ENCODE measurements at regions not wholly inside any gene's neighbourhood (a gene's known extent, or its start where the extent isn't known, plus 50 kb on each side); places are given as distances from the start of the nearest gene placed in this dataset.

- ChIA-PET CTCF (interaction anchor here (0.6 kb wide), 1 partner anchor 284 kb away, joined by 3 read pairs; no protein-coding TSS in a partner anchor), POLR2A (no interaction called here)
- H3K36me3 Mint-ChIP-seq (ENCODE audit: low read depth) = no peaks in the 10 kb centered on the region
- intact Hi-C loops (cut with DNase I, micrococcal nuclease) = no loop called here
- no peak overlapping the region for H3K27ac Mint-ChIP-seq
- no peak for ATAC-seq
- H3K4me1 Mint-ChIP-seq = peaks cover 30% of the 10 kb centered on the region
- no peaks in the 10 kb centered on the region for H3K27me3 Mint-ChIP-seq
- H3K4me3 Mint-ChIP-seq = no peak overlapping the region
- no peak for DNase-seq
- no peaks in the 10 kb centered on the region for H3K9me3 Mint-ChIP-seq (ENCODE audit: low read depth)
These were observed 88.7 kb upstream of the LCLAT1 start for GRCh38 chr2:30358351-30358750.

GRCh38 chr2:30358842-30359241 lies 88.2 kb upstream of the LCLAT1 start:
- ChIA-PET CTCF (interaction anchor here (0.6 to 1.3 kb wide), 3 partner anchors 78 to 283 kb away, joined by 3 to 5 read pairs (median 5); no protein-coding TSS in a partner anchor), POLR2A (no interaction called here)
- intact Hi-C loops (cut with DNase I, micrococcal nuclease) = no loop called here
- DNase-seq = no peak
- H3K36me3 Mint-ChIP-seq (ENCODE audit: low read depth) = no peaks in the 10 kb centered on the region
- no peak overlapping the region for H3K27ac Mint-ChIP-seq
- H3K4me1 Mint-ChIP-seq = peaks cover 31% of the 10 kb centered on the region
- ATAC-seq = no peak
- no peaks in the 10 kb centered on the region for H3K27me3 Mint-ChIP-seq
- no peak overlapping the region for H3K4me3 Mint-ChIP-seq
- no peaks in the 10 kb centered on the region for H3K9me3 Mint-ChIP-seq (ENCODE audit: low read depth)

- H3K4me3 Mint-ChIP-seq = no peak overlapping the region
- DNase-seq = no peak
- H3K27ac Mint-ChIP-seq = no peak overlapping the region
- intact Hi-C loops (cut with DNase I, micrococcal nuclease) = no loop called here
- no peaks in the 10 kb centered on the region for H3K27me3 Mint-ChIP-seq
- H3K36me3 Mint-ChIP-seq (ENCODE audit: low read depth) = no peaks in the 10 kb centered on the region
- POLR2A ChIA-PET = no interaction called here
- no peak for ATAC-seq
- H3K9me3 Mint-ChIP-seq (ENCODE audit: low read depth) = no peaks in the 10 kb centered on the region
- H3K4me1 Mint-ChIP-seq = peaks cover 31% of the 10 kb centered on the region
- CTCF ChIA-PET = interaction anchor here (0.6 to 1.4 kb wide), 4 partner anchors 24 to 145 kb away, joined by 3 to 5 read pairs (median 4); no protein-coding TSS in a partner anchor
These were observed 87.3 kb upstream of the LCLAT1 start for GRCh38 chr2:30359644-30360167.

GRCh38 chr2:30361751-30362394 lies 85.2 kb upstream of the LCLAT1 start:
- ATAC-seq = no peak
- POLR2A ChIA-PET = interaction anchor here (1.0 kb wide), 1 partner anchor 129 kb away, joined by 3 read pairs; no protein-coding TSS in a partner anchor

DNA sequence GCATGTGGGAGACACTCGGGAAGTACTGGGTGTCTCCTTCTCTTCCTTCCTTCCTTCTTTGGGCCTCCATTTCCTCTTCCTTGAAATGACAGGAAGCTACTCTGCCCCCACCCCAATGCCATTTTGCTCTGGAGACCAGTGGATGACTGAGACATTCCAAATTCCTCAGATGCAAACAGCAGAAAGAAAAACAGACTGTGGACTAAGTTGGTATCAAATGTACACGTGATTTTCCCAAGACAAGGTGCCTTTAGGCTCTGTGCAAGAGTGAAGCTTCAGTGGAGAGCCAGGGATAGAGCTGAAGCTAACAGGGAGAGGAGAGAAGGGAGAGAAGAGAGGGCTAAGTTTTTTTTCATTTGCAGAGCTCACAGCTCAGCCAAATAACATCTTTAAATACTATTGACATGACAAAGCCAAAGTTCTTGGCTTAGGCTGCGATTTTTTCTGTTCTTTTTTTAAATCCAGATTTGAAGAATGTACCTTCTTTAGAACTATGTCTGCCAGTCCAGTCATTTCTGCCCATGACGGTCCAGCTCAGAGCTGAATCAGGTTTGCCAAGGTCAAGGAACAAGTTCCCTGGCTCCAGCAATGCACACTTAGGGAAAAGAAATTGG lies 84.5 kb upstream of the LCLAT1 start:
- Mint-ChIP-seq H3K9me3 (ENCODE audit: low read depth) (no peaks in the 10 kb centered on the region), H3K36me3 (ENCODE audit: low read depth) (no peaks in the 10 kb centered on the region), H3K4me1 (peaks cover 46% of the 10 kb centered on the region), H3K4me3 (no peak overlapping the region), H3K27me3 (no peaks in the 10 kb centered on the region), H3K27ac (no peak overlapping the region)
- DNase-seq = no peak
- ATAC-seq = no peak
- ChIA-PET CTCF (interaction anchor here (0.6 to 1.6 kb wide), 9 partner anchors 10 to 349 kb away, joined by 3 to 6 read pairs (median 3); no protein-coding TSS in a partner anchor), POLR2A (interaction anchor here (0.7 kb wide), 1 partner anchor 28 kb away, joined by 4 read pairs; no protein-coding TSS in a partner anchor)
- intact Hi-C loops (cut with DNase I, micrococcal nuclease) = no loop called here

More at GRCh38 chr2:30361751-30362394, 85.2 kb upstream of the LCLAT1 start:
- DNase-seq = no peak
- H3K4me3 Mint-ChIP-seq = no peak overlapping the region
- peak overlapping the region; percentile 58 for H3K27ac Mint-ChIP-seq
- H3K9me3 Mint-ChIP-seq (ENCODE audit: low read depth) = no peaks in the 10 kb centered on the region
- CTCF ChIA-PET = interaction anchor here (0.6 to 1.6 kb wide), 9 partner anchors 11 to 350 kb away, joined by 3 to 6 read pairs (median 3); no protein-coding TSS in a partner anchor
- intact Hi-C loops (cut with DNase I, micrococcal nuclease) = no loop called here
- H3K27me3 Mint-ChIP-seq = no peaks in the 10 kb centered on the region
- no peaks in the 10 kb centered on the region for H3K36me3 Mint-ChIP-seq (ENCODE audit: low read depth)
- H3K4me1 Mint-ChIP-seq = peaks cover 45% of the 10 kb centered on the region

GRCh38 chr2:30363406-30363805 lies 83.6 kb upstream of the LCLAT1 start:
- DNase-seq (no peak), ATAC-seq (no peak)
- intact Hi-C loops (cut with DNase I, micrococcal nuclease) = no loop called here
- Mint-ChIP-seq H3K4me1 (peaks cover 46% of the 10 kb centered on the region), H3K4me3 (no peak overlapping the region), H3K27ac (no peak overlapping the region), H3K9me3 (ENCODE audit: low read depth) (no peaks in the 10 kb centered on the region), H3K36me3 (ENCODE audit: low read depth) (no peaks in the 10 kb centered on the region), H3K27me3 (no peaks in the 10 kb centered on the region)
- CTCF ChIA-PET = no interaction called here
- POLR2A ChIA-PET = interaction anchor here (0.7 kb wide), 1 partner anchor 27 kb away, joined by 4 read pairs; no protein-coding TSS in a partner anchor

- POLR2A ChIA-PET = no interaction called here
- Mint-ChIP-seq H3K36me3 (ENCODE audit: low read depth) (no peaks in the 10 kb centered on the region), H3K27me3 (no peaks in the 10 kb centered on the region), H3K9me3 (ENCODE audit: low read depth) (no peaks in the 10 kb centered on the region), H3K4me1 (peaks cover 44% of the 10 kb centered on the region), H3K4me3 (no peak overlapping the region), H3K27ac (no peak overlapping the region)
- intact Hi-C loops (cut with DNase I, micrococcal nuclease) = no loop called here
- DNase-seq (no peak), ATAC-seq (no peak)
- CTCF ChIA-PET = interaction anchor here (1.2 kb wide), 1 partner anchor 99 kb away, joined by 3 read pairs; no protein-coding TSS in a partner anchor
These were observed 81.8 kb upstream of the LCLAT1 start for GRCh38 chr2:30365201-30365600.

DNA sequence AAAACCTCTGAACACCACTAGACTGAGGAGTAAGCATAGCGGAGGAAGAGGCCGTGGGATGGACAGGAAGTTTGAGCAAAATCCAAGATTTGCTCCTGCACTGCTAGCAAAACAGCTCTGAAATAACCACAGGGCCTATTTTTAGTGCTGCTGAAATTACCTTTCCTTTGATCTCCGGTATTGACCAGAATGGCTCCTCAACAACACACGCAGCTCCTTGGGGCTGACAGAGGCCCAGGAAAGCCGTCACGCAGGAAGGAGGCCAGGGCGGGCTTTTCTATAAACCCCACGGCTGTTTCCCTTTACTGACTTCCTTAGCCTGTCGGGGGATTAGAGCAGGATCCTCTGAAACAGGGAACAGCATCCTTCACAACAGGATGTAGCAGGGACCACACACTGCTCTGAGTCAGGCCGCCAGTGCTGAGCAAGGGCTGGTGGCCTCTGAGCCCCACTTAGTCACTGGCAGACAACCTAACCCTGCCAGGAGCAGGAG lies 80.8 kb upstream of the LCLAT1 start:
- peak overlapping the region; percentile 74 for H3K27ac Mint-ChIP-seq
- H3K4me3 Mint-ChIP-seq = no peak overlapping the region
- CTCF ChIA-PET = interaction anchor here (1.0 kb wide), 1 partner anchor 127 kb away, joined by 5 read pairs; no protein-coding TSS in a partner anchor
- no peaks in the 10 kb centered on the region for H3K9me3 Mint-ChIP-seq (ENCODE audit: low read depth)
- no peaks in the 10 kb centered on the region for H3K27me3 Mint-ChIP-seq
- POLR2A ChIA-PET = interaction anchor here (0.6 kb wide), 1 partner anchor 154 kb away, joined by 3 read pairs; no protein-coding TSS in a partner anchor
- ATAC-seq (peak; percentile 90), DNase-seq (peak; percentile 71)
- peaks cover 45% of the 10 kb centered on the region for H3K4me1 Mint-ChIP-seq
- no peaks in the 10 kb centered on the region for H3K36me3 Mint-ChIP-seq (ENCODE audit: low read depth)
- intact Hi-C loops (cut with DNase I, micrococcal nuclease) = loop anchor here in 1 of 2 experiments (2.0 kb wide), 1 partner anchor 29 kb away; no protein-coding TSS in a partner anchor

- H3K9me3 Mint-ChIP-seq (ENCODE audit: low read depth) = no peaks in the 10 kb centered on the region
- H3K4me1 Mint-ChIP-seq = peaks cover 44% of the 10 kb centered on the region
- no peak overlapping the region for H3K27ac Mint-ChIP-seq
- CTCF ChIA-PET = interaction anchor here (0.5 to 1.0 kb wide), 3 partner anchors 12 to 129 kb away, joined by 3 to 5 read pairs (median 3); no protein-coding TSS in a partner anchor
- no peaks in the 10 kb centered on the region for H3K36me3 Mint-ChIP-seq (ENCODE audit: low read depth)
- POLR2A ChIA-PET = interaction anchor here (0.6 kb wide), 1 partner anchor 61 kb away, joined by 3 read pairs; no protein-coding TSS in a partner anchor
- H3K4me3 Mint-ChIP-seq = no peak overlapping the region
- DNase-seq (no peak), ATAC-seq (no peak)
- intact Hi-C loops (cut with DNase I, micrococcal nuclease) = loop anchor here in 1 of 2 experiments (2.0 kb wide), 1 partner anchor 31 kb away; no protein-coding TSS in a partner anchor
- no peaks in the 10 kb centered on the region for H3K27me3 Mint-ChIP-seq
These were observed 79.6 kb upstream of the LCLAT1 start for GRCh38 chr2:30367232-30368070.

DNA sequence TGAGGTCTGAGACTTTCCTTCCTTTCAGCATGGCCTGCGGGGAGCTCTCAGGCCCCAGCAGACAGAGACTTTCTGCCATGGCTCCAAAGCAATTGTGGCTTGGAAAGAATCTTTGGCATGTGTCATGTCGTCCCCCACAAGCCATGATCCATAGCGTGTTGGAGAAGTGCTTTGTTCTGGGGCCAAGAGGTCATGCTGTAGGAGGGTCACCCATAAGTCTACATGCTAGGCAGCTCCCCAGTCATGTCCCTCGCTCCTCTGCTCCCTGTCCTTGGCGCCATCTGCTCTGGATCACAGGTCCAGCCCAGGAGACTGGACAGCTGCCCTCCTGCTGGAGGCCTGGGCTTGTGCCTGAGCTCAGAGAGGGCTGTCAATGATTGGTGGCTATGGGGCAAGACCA lies 78.8 kb upstream of the LCLAT1 start:
- DNase-seq = no peak
- no peaks in the 10 kb centered on the region for H3K36me3 Mint-ChIP-seq (ENCODE audit: low read depth)
- H3K27me3 Mint-ChIP-seq = no peaks in the 10 kb centered on the region
- no peak for ATAC-seq
- no peaks in the 10 kb centered on the region for H3K9me3 Mint-ChIP-seq (ENCODE audit: low read depth)
- intact Hi-C loops (cut with DNase I, micrococcal nuclease) = no loop called here
- no peak overlapping the region for H3K4me3 Mint-ChIP-seq
- peaks cover 44% of the 10 kb centered on the region for H3K4me1 Mint-ChIP-seq
- ChIA-PET CTCF (interaction anchor here (0.6 kb wide), 1 partner anchor 12 kb away, joined by 3 read pairs; no protein-coding TSS in a partner anchor), POLR2A (no interaction called here)
- no peak overlapping the region for H3K27ac Mint-ChIP-seq
